Transverse colon (tissue), 4 donors: ENCODE measurements at regions not wholly inside any gene's neighbourhood (a gene's known extent, or its start where the extent isn't known, plus 50 kb on each side); places are given as distances from the start of the nearest gene placed in this dataset.

Source experiments
- DNase-seq: peaks from one replicate; pipeline ENCODE4 v3.0.0-alpha.2; 2019
- H3K27ac ChIP-seq, 4 donors: fragments of 200-600 bp; sonication (generic); 2 replicates each; pipeline ENCODE4 v1.5.1; 2016 to 2018; ENCODE audit warnings: inconsistent platforms in 4 of 4
- H3K27me3 ChIP-seq: fragments of 200-600 bp; sonication (generic); 2 replicates; pipeline ENCODE4 v1.5.1; 2017; ENCODE audit warnings: inconsistent platforms
- H3K36me3 ChIP-seq, 4 donors: fragments of 200-600 bp; sonication (generic); 2 replicates each; pipeline ENCODE4 v1.5.1; 2017 to 2019; ENCODE audit warnings: inconsistent platforms in 4 of 4
- H3K4me1 ChIP-seq, 4 donors: fragments of 200-600 bp; sonication (generic); 2 replicates each; pipeline ENCODE4 v1.5.1; 2017 to 2020; ENCODE audit warnings: inconsistent platforms in 4 of 4
- H3K4me3 ChIP-seq, 4 donors: fragments of 200-600 bp; sonication (generic); 1 replicate in 1 of 4; 2 replicates in 3 of 4; pipeline versions ENCODE4 v1.5.1 to v1.6.1; 2017 to 2019; ENCODE audit warnings: inconsistent platforms in 4 of 4
- H3K9me3 ChIP-seq, 2 donors: fragments of 200-600 bp; sonication (generic); 2 replicates each; pipeline ENCODE4 v1.5.1; 2017 to 2019; ENCODE audit warnings: inconsistent platforms in 2 of 2
- CTCF ChIP-seq, 5 experiments: fragments of 200-600 bp in 3 of 5; fragments of 450-650 bp in 2 of 5; sonication (generic) in 3 of 5; IDR thresholded peaks; 1 replicate in 2 of 5; 2 replicates in 3 of 5; pipeline ENCODE4 v1.5.1; 2016 to 2017; ENCODE audit warnings: antibody characterized with exemption in 5 of 5, inconsistent platforms in 3 of 5, mild to moderate bottlenecking in 2 of 5, moderate library complexity in 1 of 5
- EP300 ChIP-seq: sonication (generic); formaldehyde crosslinking; IDR thresholded peaks from one replicate; pipeline ENCODE4 v1.6.1; 2017; ENCODE audit warnings: antibody characterized with exemption, low read depth
- POLR2A ChIP-seq: fragments of 450-650 bp; IDR thresholded peaks from one replicate; pipeline ENCODE4 v1.6.1; 2016; ENCODE audit warnings: antibody characterized with exemption, mild to moderate bottlenecking, moderate library complexity
- POLR2AphosphoS5 ChIP-seq, 3 donors: sonication (generic); formaldehyde crosslinking; IDR thresholded peaks; one replicate each; pipeline ENCODE4 v1.6.1; 2016; ENCODE audit warnings: antibody characterized with exemption in 3 of 3
- WGBS, 2 donors: methylation state at CpG; one replicate each; pipeline ENCODE4 v1.1.5; 2018; ENCODE audit warnings: low coverage in 1 of 2; 5-methylcytosine and 5-hydroxymethylcytosine counted together
- in situ Hi-C, 4 donors: fragments of 200-750 bp; cut with MboI; loops; one replicate each; pipeline versions ENCODE4 v1.15.0 to v1.15.1; 2017; ENCODE audit warnings: low sequenced_read_pairs in 3 of 4, low pct_ligation_motif_present in 1 of 4, low pct_unique_long_range_greater_than_20kb in 1 of 4
- intact Hi-C: fragments of 100-400 bp; cut with DNase I; formaldehyde crosslinking; loops from one replicate; pipeline ENCODE4 v1.15.1; 2023; ENCODE audit warnings: low total_unique reads

GRCh38 chr5:144712090-144712489 is 541.4 kb downstream of the KCTD16 start:
- in situ Hi-C loops (no loop called here), intact Hi-C loops (no loop called here)
- no peak for DNase-seq
- no peak overlapping the region for H3K4me3 ChIP-seq
- no peaks in the 10 kb centered on the region for H3K9me3 ChIP-seq
- H3K36me3 ChIP-seq, result no peaks in the 10 kb centered on the region
- TF ChIP-seq CTCF (IDR thresholded peaks at IDR 0.05) (no peak), POLR2A (no peak), EP300 (no peak), POLR2AphosphoS5 (IDR thresholded peaks at IDR 0.05) (no peak)
- H3K27ac ChIP-seq, result no peak overlapping the region
- H3K27me3 ChIP-seq, result no peaks in the 10 kb centered on the region
- H3K4me1 ChIP-seq, result no peaks in the 10 kb centered on the region
- WGBS, 2 donors, result 30 to 66% methylated on average over 3 of the region's 3 CpGs

- in situ Hi-C loops, result no loop called here
- TF ChIP-seq EP300 (no peak), CTCF (IDR thresholded peaks at IDR 0.05) (no peak), POLR2A (no peak), POLR2AphosphoS5 (IDR thresholded peaks at IDR 0.05) (no peak)
- no peaks in the 10 kb centered on the region for H3K4me1 ChIP-seq
- H3K36me3 ChIP-seq, result no peaks in the 10 kb centered on the region
- DNase-seq, result no peak
- intact Hi-C loops, result no loop called here
- no peak overlapping the region for H3K27ac ChIP-seq
- no peaks in the 10 kb centered on the region for H3K9me3 ChIP-seq
- 77% methylated on average over 2 of the region's 2 CpGs; no CpG with 5 or more reads in 1 of the 2 donors for WGBS, 2 donors
- no peaks in the 10 kb centered on the region for H3K27me3 ChIP-seq
- no peak overlapping the region for H3K4me3 ChIP-seq
These were observed 540.5 kb downstream of the KCTD16 start for GRCh38 chr5:144711172-144711571.

- Histone ChIP-seq H3K9me3 (no peaks in the 10 kb centered on the region), H3K4me3 (no peak overlapping the region), H3K27ac (no peak overlapping the region), H3K4me1 (no peaks in the 10 kb centered on the region), H3K27me3 (no peaks in the 10 kb centered on the region), H3K36me3 (no peaks in the 10 kb centered on the region)
- WGBS, 2 donors, result 75 to 78% methylated on average over 2 of the region's 2 CpGs
- TF ChIP-seq EP300 (no peak), POLR2A (no peak), CTCF (IDR thresholded peaks at IDR 0.05) (no peak), POLR2AphosphoS5 (IDR thresholded peaks at IDR 0.05) (no peak)
- no peak for DNase-seq
- intact Hi-C loops (no loop called here), in situ Hi-C loops (no loop called here)
These were observed 540.0 kb downstream of the KCTD16 start for GRCh38 chr5:144710637-144711036.

- Histone ChIP-seq H3K27me3 (no peaks in the 10 kb centered on the region), H3K27ac (no peak overlapping the region), H3K9me3 (no peaks in the 10 kb centered on the region), H3K4me1 (no peaks in the 10 kb centered on the region), H3K4me3 (no peak overlapping the region), H3K36me3 (no peaks in the 10 kb centered on the region)
- DNase-seq, result no peak
- intact Hi-C loops (no loop called here), in situ Hi-C loops (no loop called here)
- 38 to 50% methylated on average over 1 of the region's 1 CpG for WGBS, 2 donors
- no peak for TF ChIP-seq POLR2AphosphoS5 (IDR thresholded peaks at IDR 0.05)
- TF ChIP-seq POLR2A, result no peak
- TF ChIP-seq EP300, result no peak
- no peak for TF ChIP-seq CTCF (IDR thresholded peaks at IDR 0.05)
These were observed 533.1 kb downstream of the KCTD16 start for GRCh38 chr5:144703776-144704175.
